WTC11 (cell line): ENCODE measurements at regions not wholly inside any gene's neighbourhood (a gene's known extent, or its start where the extent isn't known, plus 50 kb on each side); places are given as distances from the start of the nearest gene placed in this dataset.

Source experiments
- ATAC-seq: fragments of 200-7000 bp; cut with Tn5 transposase; 2 replicates; pipeline ENCODE4 v1.10.0; 2021; ENCODE audit warnings: mild to moderate bottlenecking, moderate library complexity
- CTCF ChIA-PET: fragments of 300-600 bp; sonication (Branson Sonifier 250); formaldehyde crosslinking; loops from one replicate; lab custom pipeline; 2021; ENCODE audit warnings: antibody characterized with exemption; lab: Charles Lee
- POLR2A ChIA-PET: fragments of 350-600 bp; sonication (Branson Sonifier 250); formaldehyde crosslinking; loops from one replicate; lab custom pipeline; 2021; ENCODE audit warnings: antibody characterized with exemption; lab: Charles Lee
- DNase-seq: peaks from one replicate; pipeline ENCODE4 v3.0.0; 2021; ENCODE audit warnings: low spot score
- H3K27ac Mint-ChIP-seq: 2 replicates; pipeline ENCODE4 v1.8.0; 2021; ENCODE audit warnings: mixed read lengths
- H3K27me3 Mint-ChIP-seq: 2 replicates; pipeline ENCODE4 v1.8.0; 2021; ENCODE audit warnings: low read depth, mild to moderate bottlenecking, moderate library complexity, mixed read lengths
- H3K36me3 Mint-ChIP-seq: 2 replicates; pipeline ENCODE4 v1.8.0; 2021; ENCODE audit warnings: mixed read lengths
- H3K4me1 Mint-ChIP-seq: 2 replicates; pipeline ENCODE4 v1.8.0; 2022; ENCODE audit warnings: mixed read lengths
- H3K4me3 Mint-ChIP-seq: 2 replicates; pipeline ENCODE4 v1.8.0; 2021; ENCODE audit warnings: mild to moderate bottlenecking, moderate library complexity, mixed read lengths
- H3K9me3 Mint-ChIP-seq: 2 replicates; pipeline ENCODE4 v1.8.0; 2021; ENCODE audit warnings: mixed read lengths
- AFF4 ChIP-seq: sonication (generic); formaldehyde crosslinking; IDR thresholded peaks from 2 replicates; pipeline ENCODE4 v1.8.1; 2023; ENCODE audit warnings: mild to moderate bottlenecking, missing genetic modification reagents, borderline replicate concordance
- AR ChIP-seq: fragments of 250-450 bp; sonication (Bioruptor Pico); IDR thresholded peaks from 2 replicates; pipeline ENCODE4 v1.9.0; 2021; ENCODE audit warnings: mild to moderate bottlenecking
- ESRRA ChIP-seq: sonication (generic); formaldehyde crosslinking; IDR thresholded peaks from 2 replicates; pipeline ENCODE4 v1.8.1; 2022; ENCODE audit warnings: mild to moderate bottlenecking, missing genetic modification reagents, borderline replicate concordance
- FOXK1 ChIP-seq: sonication (generic); formaldehyde crosslinking; IDR thresholded peaks from 2 replicates; pipeline ENCODE4 v1.8.0; 2022; ENCODE audit warnings: mild to moderate bottlenecking, moderate library complexity, missing genetic modification reagents
- GRHL2 ChIP-seq: fragments of 250-450 bp; sonication (Bioruptor Pico); IDR thresholded peaks from 2 replicates; pipeline ENCODE4 v1.8.0; 2022; ENCODE audit warnings: mild to moderate bottlenecking, moderate library complexity; ENCODE audit not compliant: insufficient replicate concordance, severe bottlenecking
- IRF2 ChIP-seq: sonication (generic); formaldehyde crosslinking; IDR thresholded peaks from 2 replicates; pipeline ENCODE4 v1.8.0; 2022; ENCODE audit warnings: low read depth, missing genetic modification reagents, borderline replicate concordance
- JAZF1 ChIP-seq: fragments of 250-450 bp; sonication (Bioruptor Pico); IDR thresholded peaks from 2 replicates; pipeline ENCODE4 v1.9.0; 2021; ENCODE audit warnings: moderate library complexity, mild to moderate bottlenecking, inconsistent platforms
- MAX ChIP-seq: sonication (generic); formaldehyde crosslinking; IDR thresholded peaks from 2 replicates; pipeline ENCODE4 v1.8.0; 2022; ENCODE audit warnings: mild to moderate bottlenecking, missing genetic modification reagents
- MXD4 ChIP-seq: fragments of 250-450 bp; sonication (Bioruptor Pico); IDR thresholded peaks from 2 replicates; pipeline ENCODE4 v1.8.0; 2021; ENCODE audit warnings: mild to moderate bottlenecking, moderate library complexity, borderline replicate concordance
- NFATC4 ChIP-seq: fragments of 250-450 bp; sonication (Bioruptor Pico); IDR thresholded peaks from 2 replicates; pipeline ENCODE4 v1.9.0; 2021; ENCODE audit warnings: mild to moderate bottlenecking
- NFE2L1 ChIP-seq: sonication (generic); formaldehyde crosslinking; IDR thresholded peaks from 2 replicates; pipeline ENCODE4 v1.8.1; 2023; ENCODE audit warnings: missing genetic modification reagents
- NFYB ChIP-seq: sonication (generic); formaldehyde crosslinking; conservative IDR thresholded peaks from 2 replicates; pipeline ENCODE4 v1.8.0; 2022; ENCODE audit warnings: low read depth, missing genetic modification reagents
- RORB ChIP-seq: fragments of 250-450 bp; sonication (Bioruptor Pico); IDR thresholded peaks from 2 replicates; pipeline ENCODE4 v1.9.0; 2021; ENCODE audit warnings: mild to moderate bottlenecking
- ZNF121 ChIP-seq: sonication (generic); formaldehyde crosslinking; IDR thresholded peaks from 2 replicates; pipeline ENCODE4 v1.8.0; 2023; ENCODE audit warnings: missing genetic modification reagents
- ZNF396 ChIP-seq: fragments of 250-450 bp; sonication (Bioruptor Pico); IDR thresholded peaks from 2 replicates; pipeline ENCODE4 v1.8.0; 2021; ENCODE audit warnings: mild to moderate bottlenecking, moderate library complexity, borderline replicate concordance
- ZNF423 ChIP-seq: fragments of 250-450 bp; sonication (Bioruptor Pico); IDR thresholded peaks from 2 replicates; pipeline ENCODE4 v2.1.2; 2022; ENCODE audit warnings: mild to moderate bottlenecking, moderate library complexity
- TF ChIP-seq, protein P1 (sequence below): fragments of 250-450 bp; sonication (Bioruptor Pico); conservative IDR thresholded peaks from 2 replicates; pipeline ENCODE4 v1.9.0; 2021; ENCODE audit warnings: mild to moderate bottlenecking
- TF ChIP-seq, protein P2 (sequence below): fragments of 250-450 bp; sonication (Bioruptor Pico); IDR thresholded peaks from 2 replicates; pipeline ENCODE4 v1.9.0; 2021; ENCODE audit warnings: moderate library complexity, mild to moderate bottlenecking, inconsistent platforms, borderline replicate concordance

DNA sequence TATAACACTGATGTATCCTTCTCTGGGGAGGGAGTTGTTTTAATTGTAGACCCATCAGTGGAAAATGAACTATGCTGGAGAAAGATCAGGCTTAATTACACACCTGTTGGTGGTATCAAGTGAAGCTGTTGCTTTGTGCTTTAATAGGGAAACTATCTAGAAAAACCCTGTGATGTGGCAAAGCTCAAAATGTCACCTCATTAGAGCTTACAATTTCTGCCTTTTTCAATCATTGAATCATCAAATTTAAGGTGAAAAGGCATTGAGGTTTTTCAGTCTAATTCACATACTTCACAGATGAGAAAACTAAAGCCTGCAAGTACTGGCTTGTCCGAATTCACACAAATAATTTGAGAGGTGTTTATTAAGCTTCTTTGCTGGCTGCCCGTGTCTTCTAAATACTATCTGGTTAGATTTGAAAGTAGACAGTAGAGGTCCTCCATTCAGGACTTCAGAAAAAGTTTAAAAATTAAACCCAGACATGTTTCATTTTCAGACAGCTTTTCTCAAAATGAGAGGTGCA lies 143.3 kb upstream of the MAP3K7 start:
- CTCF ChIA-PET, result interaction anchor here (1.4 kb wide), 1 partner anchor 120 kb away, joined by 3 read pairs; no protein-coding TSS in a partner anchor
- Mint-ChIP-seq H3K27ac (no peak overlapping the region), H3K9me3 (peaks cover 20% of the 10 kb centered on the region), H3K36me3 (peaks cover 15% of the 10 kb centered on the region)
- ATAC-seq (no peak), DNase-seq (no peak)
- TF ChIP-seq JAZF1 (CRISPR knock-in tag), result no peak
- no peak for TF ChIP-seq ZNF396 (CRISPR knock-in tag)
- TF ChIP-seq NFE2L1, result no peak
- TF ChIP-seq NFATC4, result no peak
- TF ChIP-seq AFF4 (CRISPR knock-in tag), result no peak
- TF ChIP-seq FOXK1, result no peak
- no peak for TF ChIP-seq RORB (CRISPR knock-in tag)
- TF ChIP-seq, protein P1, sequence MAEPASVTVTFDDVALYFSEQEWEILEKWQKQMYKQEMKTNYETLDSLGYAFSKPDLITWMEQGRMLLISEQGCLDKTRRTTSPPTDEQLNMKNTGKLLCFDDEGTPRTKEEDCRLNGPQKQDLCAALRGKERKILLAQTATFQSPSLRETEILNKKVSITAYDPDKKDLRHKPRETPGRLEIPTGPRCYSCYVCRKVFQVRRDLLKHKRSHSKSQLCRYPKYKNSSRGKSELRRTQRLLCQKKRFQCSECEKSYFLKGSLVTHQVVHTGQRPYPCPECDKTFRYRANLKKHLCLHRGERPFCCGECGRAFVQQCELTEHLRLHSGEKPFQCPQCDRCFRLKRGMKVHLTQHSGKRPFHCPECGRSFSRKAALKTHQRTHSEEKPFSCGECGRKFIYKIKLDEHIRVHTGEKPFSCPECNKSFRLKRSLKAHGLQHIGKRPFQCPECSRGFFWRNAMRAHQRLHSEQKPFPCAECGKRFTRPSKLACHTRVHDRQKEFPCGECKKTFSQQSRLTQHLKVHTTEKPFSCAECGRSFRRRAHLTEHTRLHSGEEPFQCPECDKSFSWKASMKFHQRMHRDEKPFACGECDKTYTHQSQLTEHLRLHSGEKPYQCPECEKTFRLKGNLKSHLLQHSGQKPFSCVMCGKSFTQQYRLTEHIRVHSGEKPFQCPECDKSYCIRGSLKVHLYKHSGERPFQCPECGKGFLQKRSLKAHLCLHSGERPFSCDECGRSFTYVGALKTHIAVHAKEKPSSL (CRISPR knock-in tag), result no peak
- TF ChIP-seq ZNF423 (CRISPR knock-in tag), result no peak
- TF ChIP-seq, all 79 proteins: peak for 0
- POLR2A ChIA-PET, result interaction anchor here (0.7 kb wide), 1 partner anchor 9 kb away, joined by 3 read pairs; no protein-coding TSS in a partner anchor
- H3K4me3 Mint-ChIP-seq, result no peak overlapping the region
- H3K4me1 Mint-ChIP-seq, result peaks cover 11% of the 10 kb centered on the region
- no peaks in the 10 kb centered on the region for H3K27me3 Mint-ChIP-seq

- ATAC-seq (0 out of 2 replicates have a peak, but pooled peaks have one; percentile 28), DNase-seq (no peak)
- POLR2A ChIA-PET, result no interaction called here
- no peak overlapping the region for H3K4me3 Mint-ChIP-seq
- TF ChIP-seq NFYB (no peak), ESRRA (CRISPR knock-in tag) (no peak), ZNF121 (no peak), MXD4 (no peak), AR (CRISPR knock-in tag) (no peak)
- peaks cover 11% of the 10 kb centered on the region for H3K4me1 Mint-ChIP-seq
- no peak overlapping the region for H3K27ac Mint-ChIP-seq
- CTCF ChIA-PET, result no interaction called here
- H3K27me3 Mint-ChIP-seq, result no peaks in the 10 kb centered on the region
- H3K36me3 Mint-ChIP-seq, result peaks cover 3% of the 10 kb centered on the region; the same call in 1 of the 2 replicates
- H3K9me3 Mint-ChIP-seq, result peaks cover 10% of the 10 kb centered on the region
These were observed 142.2 kb upstream of the MAP3K7 start for GRCh38 chr6:90729057-90729456.

GRCh38 chr6:90722648-90723047 lies 135.8 kb upstream of the MAP3K7 start:
- Mint-ChIP-seq H3K36me3 (no peaks in the 10 kb centered on the region), H3K27me3 (no peaks in the 10 kb centered on the region), H3K4me3 (no peak overlapping the region)
- POLR2A ChIA-PET, result no interaction called here
- no peak for DNase-seq
- ATAC-seq, result no peak
- TF ChIP-seq, protein P2, sequence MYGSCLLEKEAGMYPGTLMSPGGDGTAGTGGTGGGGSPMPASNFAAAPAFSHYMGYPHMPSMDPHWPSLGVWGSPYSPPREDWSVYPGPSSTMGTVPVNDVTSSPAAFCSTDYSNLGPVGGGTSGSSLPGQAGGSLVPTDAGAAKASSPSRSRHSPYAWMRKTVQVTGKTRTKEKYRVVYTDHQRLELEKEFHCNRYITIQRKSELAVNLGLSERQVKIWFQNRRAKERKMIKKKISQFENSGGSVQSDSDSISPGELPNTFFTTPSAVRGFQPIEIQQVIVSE (CRISPR knock-in tag), result no peak
- TF ChIP-seq IRF2 (no peak), ZNF121 (no peak), MAX (CRISPR knock-in tag) (no peak), GRHL2 (CRISPR knock-in tag) (no peak)
- TF ChIP-seq, all 79 proteins: peak for 0
- H3K9me3 Mint-ChIP-seq, result peaks cover 4% of the 10 kb centered on the region; the same call in 1 of the 2 replicates
- CTCF ChIA-PET, result no interaction called here
- peaks cover 16% of the 10 kb centered on the region for H3K4me1 Mint-ChIP-seq
- H3K27ac Mint-ChIP-seq, result no peak overlapping the region
